HEK293T (cell line): ENCODE measurements at regions not wholly inside any gene's neighbourhood (a gene's known extent, or its start where the extent isn't known, plus 50 kb on each side); places are given as distances from the start of the nearest gene placed in this dataset.

Experiments
- ELF4 ChIP-seq: fragments of 450-650 bp; IDR thresholded peaks from 2 replicates; pipeline ENCODE4 v1.6.1; 2017; ENCODE audit warnings: antibody characterized with exemption
- FOXA1 ChIP-seq: fragments of 450-650 bp; IDR thresholded peaks from 2 replicates; pipeline ENCODE4 v1.6.1; 2016; ENCODE audit warnings: mild to moderate bottlenecking
- FOXK2 ChIP-seq: fragments of 450-650 bp; IDR thresholded peaks from 2 replicates; pipeline ENCODE4 v1.6.1; 2016; ENCODE audit warnings: mild to moderate bottlenecking
- FOXM1 ChIP-seq: fragments of 450-650 bp; IDR thresholded peaks from 2 replicates; pipeline ENCODE4 v1.6.1; 2017; ENCODE audit warnings: mild to moderate bottlenecking, borderline replicate concordance
- L3MBTL2 ChIP-seq: fragments of 450-650 bp; conservative IDR thresholded peaks from 2 replicates; pipeline ENCODE4 v1.6.1; 2016; ENCODE audit warnings: mild to moderate bottlenecking
- NFRKB ChIP-seq: fragments of 450-650 bp; IDR thresholded peaks from 2 replicates; pipeline ENCODE4 v1.6.1; 2016; ENCODE audit warnings: mild to moderate bottlenecking, moderate library complexity
- SP1 ChIP-seq: fragments of 450-650 bp; IDR thresholded peaks from 2 replicates; pipeline ENCODE4 v1.6.1; 2017
- TARDBP ChIP-seq: fragments of 450-650 bp; IDR thresholded peaks from 2 replicates; pipeline ENCODE4 v1.6.1; 2016
- TF ChIP-seq, protein P1 (sequence below): fragments of 450-650 bp; IDR thresholded peaks from 2 replicates; pipeline ENCODE4 v1.6.1; 2016

DNA sequence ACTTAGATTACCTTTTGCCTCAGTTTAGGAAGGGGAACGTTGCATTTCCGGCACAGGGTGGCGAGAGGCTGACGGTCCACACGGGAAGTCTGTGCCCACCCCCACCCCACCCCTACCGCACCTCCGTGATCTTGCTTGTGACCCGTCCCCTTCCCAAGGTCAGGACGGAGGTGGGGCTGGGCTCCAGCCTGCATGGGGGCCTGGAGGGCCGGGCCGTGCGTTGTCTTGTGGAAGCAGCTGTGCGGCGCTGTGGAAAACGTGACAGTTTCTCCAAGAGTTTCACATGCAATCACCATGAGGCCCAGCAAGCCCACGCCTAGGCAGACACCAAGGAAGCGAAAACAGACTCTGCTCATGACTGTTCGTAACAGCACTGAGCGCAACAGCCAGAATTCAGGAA lies 76.8 kb upstream of the HDAC4 start:
- TF ChIP-seq ELF4 (no peak), NFRKB (no peak), FOXM1 (no peak), TARDBP (no peak), FOXK2 (no peak), SP1 (no peak), L3MBTL2 (no peak), FOXA1 (no peak)
- TF ChIP-seq, protein P1, sequence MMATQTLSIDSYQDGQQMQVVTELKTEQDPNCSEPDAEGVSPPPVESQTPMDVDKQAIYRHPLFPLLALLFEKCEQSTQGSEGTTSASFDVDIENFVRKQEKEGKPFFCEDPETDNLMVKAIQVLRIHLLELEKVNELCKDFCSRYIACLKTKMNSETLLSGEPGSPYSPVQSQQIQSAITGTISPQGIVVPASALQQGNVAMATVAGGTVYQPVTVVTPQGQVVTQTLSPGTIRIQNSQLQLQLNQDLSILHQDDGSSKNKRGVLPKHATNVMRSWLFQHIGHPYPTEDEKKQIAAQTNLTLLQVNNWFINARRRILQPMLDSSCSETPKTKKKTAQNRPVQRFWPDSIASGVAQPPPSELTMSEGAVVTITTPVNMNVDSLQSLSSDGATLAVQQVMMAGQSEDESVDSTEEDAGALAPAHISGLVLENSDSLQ = no peak
